Activated B cell treated with CpG ODN at 0.5 μM for 24 hours (primary cell): ENCODE measurements at regions not wholly inside any gene's neighbourhood (a gene's known extent, or its start where the extent isn't known, plus 50 kb on each side); places are given as distances from the start of the nearest gene placed in this dataset.

Experiments used
- ATAC-seq: fragments of 200-7000 bp; cut with Tn5 transposase; one replicate; pipeline ENCODE4 v1.10.0; 2021; ENCODE audit warnings: low read depth, mild to moderate bottlenecking, moderate library complexity
- CTCF ChIA-PET: fragments of 350-600 bp; sonication (Branson Sonifier 250); formaldehyde crosslinking; loops from one replicate; lab custom pipeline; 2021; ENCODE audit warnings: antibody characterized with exemption; lab: Charles Lee
- POLR2A ChIA-PET: fragments of 350-600 bp; sonication (Branson Sonifier 250); formaldehyde crosslinking; loops from one replicate; lab custom pipeline; 2021; ENCODE audit warnings: antibody characterized with exemption; lab: Charles Lee
- DNase-seq: peaks from one replicate; pipeline ENCODE4 v3.0.0; 2022
- H3K27ac Mint-ChIP-seq: one replicate; pipeline ENCODE4 v1.8.0; 2020; ENCODE audit warnings: mixed read lengths
- H3K27me3 Mint-ChIP-seq: one replicate; pipeline ENCODE4 v1.8.0; 2021; ENCODE audit warnings: mixed read lengths
- H3K36me3 Mint-ChIP-seq: one replicate; pipeline ENCODE4 v1.8.0; 2021; ENCODE audit warnings: low read depth, mixed read lengths
- H3K4me1 Mint-ChIP-seq: one replicate; pipeline ENCODE4 v1.8.0; 2021; ENCODE audit warnings: mixed read lengths
- H3K4me3 Mint-ChIP-seq: one replicate; pipeline ENCODE4 v1.8.0; 2020; ENCODE audit warnings: mild to moderate bottlenecking, mixed read lengths
- H3K9me3 Mint-ChIP-seq: one replicate; pipeline ENCODE4 v1.8.0; 2020; ENCODE audit warnings: mixed read lengths
- CTCF ChIP-seq: fragments of 200-600 bp; IDR thresholded peaks from one replicate; pipeline ENCODE4 v1.8.0; 2022; ENCODE audit warnings: antibody characterized with exemption, mild to moderate bottlenecking
- intact Hi-C: fragments of 100-400 bp; cut with micrococcal nuclease; formaldehyde crosslinking; loops from one replicate; pipeline ENCODE4 v1.15.1; 2024

- ChIA-PET POLR2A (no interaction called here), CTCF (no interaction called here)
- no peaks in the 10 kb centered on the region for H3K36me3 Mint-ChIP-seq
- no peak for TF ChIP-seq CTCF
- H3K27me3 Mint-ChIP-seq: peaks cover 14% of the 10 kb centered on the region
- no peaks in the 10 kb centered on the region for H3K9me3 Mint-ChIP-seq
- no peak overlapping the region for H3K4me3 Mint-ChIP-seq
- no peak for ATAC-seq
- intact Hi-C loops: no loop called here
- no peak for DNase-seq
- H3K27ac Mint-ChIP-seq: no peak overlapping the region
- no peaks in the 10 kb centered on the region for H3K4me1 Mint-ChIP-seq
Observed at GRCh38 chr2:239629926-239630617, 229.3 kb upstream of the HDAC4 start.

DNA sequence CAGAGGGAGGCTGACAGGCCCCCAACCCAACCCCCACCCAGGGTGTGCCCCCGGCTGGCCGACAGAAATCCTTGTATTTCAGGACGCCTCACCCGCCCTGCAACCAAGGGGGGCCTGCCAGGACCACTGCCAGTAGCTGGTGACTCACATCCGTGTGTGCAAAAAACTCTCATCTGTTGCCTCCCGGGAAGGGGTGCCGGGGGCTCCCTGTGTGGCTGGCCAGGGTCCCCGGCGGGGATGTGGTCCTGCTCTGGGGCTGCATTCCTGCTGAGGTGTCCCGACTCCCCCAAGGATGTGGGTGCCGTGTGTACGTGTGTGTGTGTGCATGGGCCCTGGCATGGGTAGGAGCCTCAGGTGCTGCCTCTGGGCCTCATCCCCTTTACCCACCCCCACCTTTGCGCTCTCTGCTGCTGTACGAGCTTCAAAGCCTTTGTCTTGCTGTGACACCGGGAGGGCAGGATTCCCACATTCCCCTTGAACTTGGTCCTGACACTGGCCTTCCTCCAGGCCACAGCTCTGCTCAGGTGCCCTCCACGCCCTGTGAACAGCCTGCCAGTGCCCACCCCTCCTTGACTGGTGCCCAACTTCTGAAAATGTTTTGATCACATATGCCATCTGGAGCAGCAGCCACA is 226.3 kb upstream of the HDAC4 start:
- H3K27me3 Mint-ChIP-seq: peaks cover 14% of the 10 kb centered on the region
- H3K9me3 Mint-ChIP-seq: no peaks in the 10 kb centered on the region
- intact Hi-C loops: no loop called here
- H3K27ac Mint-ChIP-seq: no peak overlapping the region
- no peaks in the 10 kb centered on the region for H3K4me1 Mint-ChIP-seq
- POLR2A ChIA-PET: no interaction called here
- no peak for DNase-seq
- CTCF ChIA-PET: no interaction called here
- no peak overlapping the region for H3K4me3 Mint-ChIP-seq
- H3K36me3 Mint-ChIP-seq: no peaks in the 10 kb centered on the region
- TF ChIP-seq CTCF: no peak
- ATAC-seq: no peak

DNA sequence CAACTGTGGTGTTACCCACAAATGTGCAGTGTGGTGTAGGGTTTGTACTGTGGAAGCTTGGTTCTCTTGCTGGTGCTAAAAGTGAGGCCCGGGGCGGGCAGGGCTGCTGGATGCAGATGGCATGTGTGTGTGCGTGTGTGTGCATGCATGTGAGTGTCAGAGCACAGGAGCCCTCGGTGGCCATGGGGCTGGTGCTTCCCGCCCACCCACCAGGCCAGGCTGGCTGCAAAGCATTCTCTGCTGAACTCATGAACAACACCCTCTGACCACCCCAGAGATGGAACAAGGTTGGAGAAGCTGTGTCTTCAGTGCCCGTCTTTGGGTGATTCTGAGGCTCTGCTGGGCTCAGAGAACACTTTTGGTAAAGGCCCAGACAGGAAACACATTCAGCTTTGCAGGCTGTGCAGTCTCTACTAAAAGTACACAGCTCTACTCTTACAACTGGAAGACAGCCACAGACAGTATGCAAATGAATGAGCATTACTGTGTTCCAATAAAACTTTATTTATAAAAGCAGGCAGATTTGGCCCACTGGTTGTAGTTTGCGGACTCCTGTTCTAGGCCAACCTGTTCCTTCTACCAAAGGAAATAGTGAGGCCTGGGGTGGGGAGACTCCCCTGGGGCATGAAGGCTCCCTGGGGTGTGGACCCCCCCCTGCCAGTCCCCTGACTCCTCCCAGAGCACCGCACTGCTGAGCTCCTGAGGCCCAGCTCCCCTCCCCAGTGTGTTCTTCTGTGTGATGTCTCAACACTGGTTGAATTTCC is 225.3 kb upstream of the HDAC4 start:
- H3K27me3 Mint-ChIP-seq: peaks cover 12% of the 10 kb centered on the region
- intact Hi-C loops: no loop called here
- H3K9me3 Mint-ChIP-seq: no peaks in the 10 kb centered on the region
- no peaks in the 10 kb centered on the region for H3K4me1 Mint-ChIP-seq
- ATAC-seq (no peak), DNase-seq (no peak)
- TF ChIP-seq CTCF: no peak
- H3K36me3 Mint-ChIP-seq: no peaks in the 10 kb centered on the region
- H3K4me3 Mint-ChIP-seq: no peak overlapping the region
- H3K27ac Mint-ChIP-seq: no peak overlapping the region
- ChIA-PET POLR2A (no interaction called here), CTCF (no interaction called here)

DNA sequence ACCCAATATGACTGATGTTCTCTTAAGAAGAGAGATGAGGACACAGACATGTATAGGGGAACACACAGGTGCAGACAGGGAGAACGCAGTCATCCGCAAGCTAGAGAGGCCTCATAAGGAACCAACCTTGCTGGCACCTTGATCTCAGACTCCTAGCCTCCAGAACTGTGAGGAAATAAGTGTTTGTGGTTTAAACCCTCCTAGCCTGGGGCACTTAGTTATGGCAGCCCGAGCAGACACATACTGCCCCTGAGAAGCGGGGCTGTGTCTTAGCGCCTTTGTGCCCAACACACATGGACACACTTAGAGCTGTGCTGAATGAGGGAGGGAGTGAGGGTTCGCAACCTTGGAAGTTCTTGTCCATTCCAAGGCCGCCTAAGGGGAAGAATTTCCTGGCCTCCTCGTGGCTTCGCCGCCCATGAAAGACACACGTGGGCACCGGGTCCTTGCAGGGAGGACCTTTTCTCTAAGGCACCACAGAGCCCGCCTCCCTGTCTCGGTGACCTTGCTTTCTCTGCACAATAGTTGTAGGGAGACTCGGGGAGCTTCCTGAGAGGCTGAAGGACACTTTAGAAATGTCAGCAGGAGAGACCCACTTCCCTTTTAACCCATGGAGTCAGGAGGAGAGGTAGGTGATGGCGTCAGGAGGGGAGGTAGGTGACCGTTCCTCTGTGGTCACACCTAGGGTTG is 224.5 kb upstream of the HDAC4 start:
- POLR2A ChIA-PET: no interaction called here
- H3K36me3 Mint-ChIP-seq: no peaks in the 10 kb centered on the region
- H3K27me3 Mint-ChIP-seq: peaks cover 13% of the 10 kb centered on the region
- TF ChIP-seq CTCF: no peak
- intact Hi-C loops: no loop called here
- no peaks in the 10 kb centered on the region for H3K9me3 Mint-ChIP-seq
- ATAC-seq (no peak), DNase-seq (no peak)
- no peaks in the 10 kb centered on the region for H3K4me1 Mint-ChIP-seq
- no peak overlapping the region for H3K27ac Mint-ChIP-seq
- no peak overlapping the region for H3K4me3 Mint-ChIP-seq
- CTCF ChIA-PET: no interaction called here

DNA sequence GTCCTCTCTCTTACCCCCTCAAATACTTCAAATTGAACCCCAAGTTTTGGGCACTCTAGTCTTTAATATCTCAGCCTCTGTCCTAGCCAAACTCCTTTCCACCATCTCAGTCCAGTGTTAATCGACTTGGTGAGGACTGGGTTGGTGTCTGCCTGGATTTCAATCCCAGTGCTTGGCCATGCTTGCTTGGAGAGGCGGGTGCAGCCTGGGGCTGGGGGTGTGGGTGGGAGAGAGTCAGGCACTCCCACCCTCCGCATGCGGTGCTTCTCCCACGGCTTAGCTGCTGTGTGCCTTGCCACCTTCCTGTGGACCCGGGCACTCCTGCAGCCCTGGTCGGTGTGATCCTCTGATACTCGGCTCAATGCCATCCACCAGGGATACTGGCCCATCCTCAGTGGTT is 220.8 kb upstream of the HDAC4 start:
- H3K36me3 Mint-ChIP-seq: no peaks in the 10 kb centered on the region
- no peak for TF ChIP-seq CTCF
- no peak overlapping the region for H3K4me3 Mint-ChIP-seq
- POLR2A ChIA-PET: no interaction called here
- H3K27me3 Mint-ChIP-seq: peaks cover 14% of the 10 kb centered on the region
- H3K27ac Mint-ChIP-seq: no peak overlapping the region
- DNase-seq (no peak), ATAC-seq (no peak)
- CTCF ChIA-PET: no interaction called here
- intact Hi-C loops: no loop called here
- H3K9me3 Mint-ChIP-seq: peaks cover 7% of the 10 kb centered on the region
- no peaks in the 10 kb centered on the region for H3K4me1 Mint-ChIP-seq
